RWPE1 (cell line): ENCODE measurements at regions not wholly inside any gene's neighbourhood (a gene's known extent, or its start where the extent isn't known, plus 50 kb on each side); places are given as distances from the start of the nearest gene placed in this dataset.

Source experiments
- CTCF ChIA-PET: fragments of 350-600 bp; sonication (Branson Sonifier 250); formaldehyde crosslinking; extraction: SDS; loops from one replicate; lab custom pipeline; 2021; lab: Yijun Ruan, JAX
- POLR2A ChIA-PET: fragments of 400-600 bp; formaldehyde crosslinking; extraction: SDS; loops from one replicate; lab custom pipeline; 2020; ENCODE audit warnings: antibody characterized with exemption; ENCODE audit not compliant: low non-redundant PET; lab: Yijun Ruan, JAX
- DNase-seq: peaks from one replicate; pipeline ENCODE4 v3.0.0; 2012; ENCODE audit warnings: low spot score
- H3K27ac ChIP-seq: fragments of 450-650 bp; 2 replicates; pipeline ENCODE4 v1.5.1; 2017
- TF ChIP-seq, protein P1 (sequence below): fragments of 450-650 bp; conservative IDR thresholded peaks from 2 replicates; pipeline ENCODE4 v1.5.1; 2017; ENCODE audit warnings: low read depth, mild to moderate bottlenecking

DNA sequence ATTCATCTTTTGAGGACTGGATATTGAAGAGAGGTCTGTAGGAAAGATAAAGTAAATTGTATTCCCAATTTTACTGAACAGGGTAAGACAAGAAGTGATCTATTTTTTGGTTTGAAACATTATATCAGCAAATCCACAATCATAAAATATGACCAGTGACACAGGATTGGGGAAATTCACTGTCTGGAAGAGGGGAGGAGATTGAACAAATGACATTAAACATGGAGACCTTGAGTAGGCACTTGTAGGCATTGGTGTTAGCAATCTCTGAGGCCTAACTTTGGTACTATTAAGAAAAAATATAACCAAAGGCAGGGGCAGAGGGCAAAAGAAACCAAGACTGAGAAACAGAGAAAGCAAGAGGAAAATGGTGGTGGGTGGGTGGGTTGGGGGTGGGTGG is 132.6 kb upstream of the TMEM161B start:
- ChIA-PET CTCF (no interaction called here), POLR2A (no interaction called here)
- DNase-seq: no peak
- no peak overlapping the region for H3K27ac ChIP-seq
- TF ChIP-seq, protein P1, sequence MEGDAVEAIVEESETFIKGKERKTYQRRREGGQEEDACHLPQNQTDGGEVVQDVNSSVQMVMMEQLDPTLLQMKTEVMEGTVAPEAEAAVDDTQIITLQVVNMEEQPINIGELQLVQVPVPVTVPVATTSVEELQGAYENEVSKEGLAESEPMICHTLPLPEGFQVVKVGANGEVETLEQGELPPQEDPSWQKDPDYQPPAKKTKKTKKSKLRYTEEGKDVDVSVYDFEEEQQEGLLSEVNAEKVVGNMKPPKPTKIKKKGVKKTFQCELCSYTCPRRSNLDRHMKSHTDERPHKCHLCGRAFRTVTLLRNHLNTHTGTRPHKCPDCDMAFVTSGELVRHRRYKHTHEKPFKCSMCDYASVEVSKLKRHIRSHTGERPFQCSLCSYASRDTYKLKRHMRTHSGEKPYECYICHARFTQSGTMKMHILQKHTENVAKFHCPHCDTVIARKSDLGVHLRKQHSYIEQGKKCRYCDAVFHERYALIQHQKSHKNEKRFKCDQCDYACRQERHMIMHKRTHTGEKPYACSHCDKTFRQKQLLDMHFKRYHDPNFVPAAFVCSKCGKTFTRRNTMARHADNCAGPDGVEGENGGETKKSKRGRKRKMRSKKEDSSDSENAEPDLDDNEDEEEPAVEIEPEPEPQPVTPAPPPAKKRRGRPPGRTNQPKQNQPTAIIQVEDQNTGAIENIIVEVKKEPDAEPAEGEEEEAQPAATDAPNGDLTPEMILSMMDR: no peak

- CTCF ChIA-PET: no interaction called here
- no peak for DNase-seq
- no peak overlapping the region for H3K27ac ChIP-seq
- TF ChIP-seq, protein P1: no peak
- POLR2A ChIA-PET: no interaction called here
Observed at GRCh38 chr5:88399561-88399960, 130.9 kb upstream of the TMEM161B start.

GRCh38 chr5:88398316-88398715 is 129.7 kb upstream of the TMEM161B start:
- ChIA-PET POLR2A (no interaction called here), CTCF (interaction anchor here (0.6 kb wide), 1 partner anchor 177 kb away, joined by 5 read pairs; no protein-coding TSS in a partner anchor)
- DNase-seq: no peak
- no peak overlapping the region for H3K27ac ChIP-seq
- TF ChIP-seq, protein P1: no peak

GRCh38 chr5:88396751-88397281 is 128.2 kb upstream of the TMEM161B start:
- ChIA-PET POLR2A (no interaction called here), CTCF (interaction anchor here (0.6 kb wide), 1 partner anchor 110 kb away, joined by 3 read pairs; no protein-coding TSS in a partner anchor)
- TF ChIP-seq, protein P1: no peak
- no peak for DNase-seq
- no peak overlapping the region for H3K27ac ChIP-seq

GRCh38 chr5:88396000-88396535 is 127.4 kb upstream of the TMEM161B start:
- no peak for DNase-seq
- H3K27ac ChIP-seq: no peak overlapping the region
- TF ChIP-seq, protein P1: no peak
- ChIA-PET POLR2A (no interaction called here), CTCF (no interaction called here)

DNA sequence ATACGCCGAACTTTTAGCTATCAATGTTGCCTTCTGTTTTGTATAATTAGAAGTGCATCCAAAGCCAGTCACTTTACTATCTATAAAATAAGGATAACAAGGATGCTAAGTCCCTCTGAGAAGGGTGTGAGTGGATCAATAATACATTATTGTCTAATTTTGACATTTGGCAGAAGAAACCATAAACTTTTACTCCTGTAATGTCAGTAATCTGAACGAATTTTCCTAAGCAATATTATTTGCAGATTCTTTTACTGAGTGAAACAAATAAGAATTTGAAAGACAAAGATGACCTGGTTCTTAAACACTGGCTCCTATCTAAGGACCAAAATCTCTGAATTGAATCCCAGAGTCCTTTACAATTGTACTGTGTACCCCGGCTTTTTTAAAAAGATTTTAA is 126.6 kb upstream of the TMEM161B start:
- no peak overlapping the region for H3K27ac ChIP-seq
- no peak for DNase-seq
- ChIA-PET POLR2A (no interaction called here), CTCF (no interaction called here)
- TF ChIP-seq, protein P1: no peak
